GM19468 (cell line): ENCODE measurements at regions not wholly inside any gene's neighbourhood (a gene's known extent, or its start where the extent isn't known, plus 50 kb on each side); places are given as distances from the start of the nearest gene placed in this dataset.

Source experiments
- ATAC-seq: cut with Tn5 transposase; IDR thresholded peaks from one replicate; pipeline ENCODE4 v1.9.1; 2021; ENCODE audit warnings: mild to moderate bottlenecking, moderate library complexity, moderate number of reproducible peaks; ENCODE audit not compliant: unreplicated experiment; ENCODE audit errors: extremely low read depth

DNA sequence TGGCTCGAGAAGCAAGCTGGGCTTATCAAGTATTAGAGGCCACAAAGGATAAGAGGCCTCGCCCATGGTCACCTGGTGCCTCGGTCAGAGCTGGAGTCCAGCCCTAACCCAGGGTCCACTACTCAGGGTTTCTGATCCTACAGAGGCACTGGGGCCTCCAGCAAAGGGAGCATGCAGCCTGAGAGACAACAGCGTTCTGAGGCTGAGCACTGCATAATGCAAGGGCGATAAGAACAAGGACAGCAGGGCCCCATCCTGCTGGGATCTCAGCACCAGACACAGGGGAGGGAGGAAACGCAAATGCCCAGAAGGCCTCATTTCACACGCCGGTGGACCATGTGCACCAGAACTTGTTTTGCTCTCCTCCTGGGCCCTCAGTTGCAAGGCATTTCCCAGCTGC is 63.0 kb downstream of the C5orf15 start:
- no peak for ATAC-seq

DNA sequence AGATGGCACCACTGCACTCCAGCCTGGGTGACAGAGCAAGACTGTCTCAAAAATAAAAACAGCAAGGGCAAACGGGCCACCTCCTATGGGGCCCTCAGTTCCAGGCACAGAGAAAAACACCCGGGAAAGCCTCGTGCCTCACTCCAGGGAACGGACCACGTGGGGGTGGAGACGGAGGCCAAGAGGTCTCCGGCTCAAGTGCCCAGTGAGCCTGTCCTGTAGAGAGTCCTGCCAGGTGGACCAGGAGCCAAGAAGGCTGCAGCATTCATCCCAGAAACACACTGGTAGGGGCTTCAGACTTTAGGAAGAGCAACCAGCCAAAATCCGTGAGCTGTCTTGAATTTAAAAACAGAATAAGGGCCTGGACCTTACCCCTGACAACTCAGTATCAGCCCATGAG is 63.8 kb downstream of the C5orf15 start:
- no peak for ATAC-seq

DNA sequence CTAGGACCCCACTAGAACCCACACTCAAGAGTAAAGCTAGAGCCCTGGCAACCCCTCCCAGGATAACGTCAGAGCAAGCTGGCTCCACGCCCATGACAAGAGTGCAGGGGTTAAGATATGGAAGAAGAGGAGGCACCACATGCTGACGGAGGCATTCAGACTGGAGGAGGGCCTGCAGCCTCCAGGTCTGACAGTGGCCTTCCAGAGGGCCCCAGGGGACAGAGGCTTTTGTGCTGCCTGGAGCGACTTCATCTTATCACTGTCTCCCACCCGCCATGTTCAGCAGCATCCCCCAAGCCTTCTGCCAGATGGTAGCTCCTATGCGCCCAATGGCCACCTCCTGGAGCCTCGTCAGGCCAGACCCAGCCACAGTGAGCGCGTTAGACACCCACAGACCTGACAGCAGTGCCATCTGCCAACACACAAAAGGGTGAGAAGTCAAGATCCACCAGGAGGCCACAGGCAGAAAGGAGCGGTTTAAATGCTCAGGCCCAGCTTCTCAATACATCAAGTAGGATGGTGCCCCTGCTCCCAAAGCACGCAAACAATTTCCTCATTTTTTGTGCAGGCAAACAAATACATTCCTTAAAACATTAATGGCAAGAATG is 65.8 kb downstream of the C5orf15 start:
- no peak for ATAC-seq

DNA sequence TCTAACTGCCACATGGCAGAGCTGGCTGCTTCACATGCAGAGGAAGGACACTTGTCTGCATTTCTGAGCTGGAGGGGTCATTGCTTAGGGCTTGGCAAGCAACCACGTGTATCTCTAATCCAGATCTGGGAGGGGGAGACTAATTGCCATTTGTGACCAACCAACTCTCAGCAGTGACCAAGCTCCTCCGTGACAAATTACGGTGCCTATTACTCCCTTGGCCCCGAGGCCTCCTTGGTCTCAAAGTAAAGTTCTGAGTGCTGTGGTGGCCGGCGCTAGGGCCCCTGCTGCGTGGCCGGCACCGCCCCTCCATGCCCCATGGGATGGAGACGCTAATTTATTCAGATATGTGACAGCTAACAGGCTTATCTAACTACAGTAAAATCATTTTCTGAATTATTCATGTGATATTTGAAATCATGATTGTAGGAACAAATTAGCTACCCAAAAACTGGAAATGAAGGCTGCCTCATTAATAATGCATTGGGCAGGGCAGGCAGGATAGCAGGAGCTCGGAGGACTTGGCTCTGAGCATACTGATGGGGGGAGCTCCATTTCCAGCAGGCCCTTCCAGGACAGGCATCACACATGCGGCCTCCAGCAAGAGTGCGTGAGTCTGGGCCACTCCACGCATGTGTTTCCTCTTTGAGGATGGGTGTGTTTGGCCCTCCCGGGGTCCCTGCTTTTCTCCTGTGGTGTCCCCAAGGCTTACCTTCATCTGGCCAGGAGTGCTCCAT is 67.7 kb downstream of the C5orf15 start:
- no peak for ATAC-seq

DNA sequence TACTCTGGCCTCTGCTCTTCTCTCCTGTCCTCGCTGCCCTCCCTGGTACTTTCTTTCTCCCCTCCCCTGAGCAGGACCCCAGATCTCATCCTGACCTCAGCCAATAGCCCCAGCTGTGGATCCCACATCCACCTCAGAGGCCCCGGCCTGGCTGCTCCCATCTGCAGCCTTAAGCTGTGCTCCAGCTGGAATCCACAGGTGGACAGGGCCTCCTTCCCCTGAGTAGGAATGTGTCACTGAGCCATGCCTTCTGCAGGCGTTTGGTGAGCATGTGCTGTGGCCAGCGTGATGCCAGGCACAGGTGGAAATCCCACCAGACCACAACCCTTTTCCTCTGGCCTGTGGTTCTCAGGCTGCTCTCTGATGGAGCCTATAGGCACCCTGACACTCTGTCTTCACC is 68.9 kb downstream of the C5orf15 start:
- ATAC-seq: no peak

DNA sequence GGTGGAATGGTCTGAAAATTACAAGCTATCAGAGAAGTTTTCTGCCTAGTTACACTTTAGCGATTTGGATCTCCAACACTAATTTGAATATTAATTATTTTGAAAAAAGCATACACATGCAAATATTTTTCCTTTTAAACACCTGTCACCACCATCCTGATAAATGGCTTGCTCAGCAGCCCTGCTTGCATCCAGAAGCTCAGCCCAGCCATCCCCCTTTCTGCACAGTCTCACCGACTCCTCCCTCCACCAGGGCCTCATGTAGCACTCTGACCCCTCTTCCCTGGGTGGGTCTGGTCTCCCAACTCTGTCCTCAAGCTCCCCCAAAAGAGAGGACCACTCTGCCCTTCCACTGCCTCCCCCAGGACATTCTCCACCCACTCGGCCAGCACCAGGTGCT is 70.0 kb downstream of the C5orf15 start:
- no peak for ATAC-seq

DNA sequence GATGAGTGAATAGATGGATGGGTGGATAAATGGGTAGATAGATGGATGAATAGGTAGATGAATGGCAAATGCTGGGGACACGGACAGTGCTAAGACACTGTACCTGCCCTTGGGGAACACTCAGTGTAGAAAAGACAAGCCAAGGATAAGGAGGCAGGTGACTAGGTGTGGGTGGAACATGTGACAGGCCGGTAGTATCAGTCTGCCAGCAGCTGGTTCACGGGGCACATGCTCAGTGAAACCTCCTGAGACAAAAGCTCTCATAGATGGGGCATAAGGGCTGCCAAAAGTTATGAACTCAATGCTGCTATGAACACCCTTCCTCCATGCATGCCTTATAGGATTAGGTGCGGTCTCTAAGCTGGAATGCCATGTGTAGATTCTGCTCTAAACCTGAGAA is 71.0 kb downstream of the C5orf15 start:
- ATAC-seq: no peak

DNA sequence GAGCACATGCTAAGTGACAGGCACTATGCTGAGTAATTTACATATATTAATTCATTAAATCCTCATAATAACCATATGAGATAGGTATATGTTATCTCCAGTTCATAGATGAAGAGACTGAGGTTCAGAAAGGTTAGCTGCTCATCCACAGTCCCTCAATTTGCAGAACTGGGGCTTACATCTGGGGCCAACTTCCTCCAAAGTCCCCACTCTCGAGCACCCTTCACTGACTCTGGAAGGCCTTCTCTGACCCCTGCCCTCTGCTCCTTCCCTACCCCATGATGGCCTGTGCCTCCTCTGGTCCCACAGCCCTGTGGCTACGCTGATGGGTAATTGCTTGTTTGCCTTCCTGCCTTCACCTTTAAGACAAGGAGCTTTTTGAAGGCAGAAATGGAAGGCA is 71.6 kb downstream of the C5orf15 start:
- ATAC-seq: no peak

DNA sequence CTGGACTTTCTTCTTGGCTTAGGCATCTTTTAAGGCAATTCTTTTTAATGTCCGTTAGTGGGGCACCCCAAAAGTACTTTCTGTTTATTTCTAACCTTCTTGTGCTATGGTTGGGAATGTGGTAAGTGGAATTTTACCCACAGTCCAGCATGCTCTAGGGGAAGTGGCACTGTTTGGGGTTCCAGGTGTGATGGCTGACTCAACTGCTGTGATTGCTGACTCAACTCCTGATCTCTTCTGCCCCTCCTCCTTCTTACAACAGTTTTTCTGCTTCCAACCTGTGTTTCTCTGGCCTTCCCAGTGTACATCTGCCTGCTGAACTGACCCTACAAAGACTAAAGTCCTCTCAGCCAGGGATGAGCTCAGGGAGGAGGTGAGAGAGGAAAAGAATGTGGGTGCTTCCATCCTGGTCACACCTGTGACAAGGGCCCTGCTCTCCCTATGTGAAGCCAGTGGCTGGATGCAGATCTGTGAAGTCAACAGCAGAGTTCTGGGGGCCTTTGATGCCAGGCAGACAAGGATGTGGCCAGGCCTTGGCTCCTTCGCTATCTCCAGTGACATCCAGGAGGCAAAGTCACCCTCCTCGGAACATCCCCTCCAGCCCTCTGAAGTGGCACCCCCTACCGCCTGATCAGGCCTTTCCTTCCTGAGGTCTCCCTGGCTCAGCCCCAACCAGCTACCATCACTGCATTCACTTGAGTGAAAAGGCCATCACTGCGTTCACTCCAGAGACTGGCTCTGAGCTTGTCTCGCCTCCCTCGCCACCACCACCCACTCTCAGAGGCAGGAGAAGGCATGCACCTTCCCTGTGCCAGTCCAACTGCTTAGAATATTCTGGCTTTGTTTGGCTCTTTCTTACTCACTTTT is 72.2 kb downstream of the C5orf15 start:
- ATAC-seq: no peak

DNA sequence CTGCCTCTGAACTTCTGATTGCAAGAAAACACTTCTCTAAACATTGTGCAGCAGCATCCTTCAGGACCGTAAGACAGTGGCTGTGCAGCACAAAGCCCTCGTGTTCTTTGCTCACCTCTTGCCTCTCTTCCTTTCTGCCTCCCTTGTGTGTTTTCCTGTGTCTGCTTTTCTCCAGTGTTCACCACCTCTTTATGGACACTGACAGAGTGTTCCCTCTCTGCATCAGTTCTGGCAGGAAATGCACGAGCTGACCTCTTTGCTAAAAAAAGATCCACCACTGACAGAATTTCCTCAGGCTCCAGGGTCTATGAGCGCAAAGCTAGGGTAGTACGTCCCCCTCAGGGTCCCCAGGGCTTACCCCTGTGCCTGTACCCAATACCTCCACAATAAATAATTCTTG is 74.3 kb downstream of the C5orf15 start:
- ATAC-seq: no peak

DNA sequence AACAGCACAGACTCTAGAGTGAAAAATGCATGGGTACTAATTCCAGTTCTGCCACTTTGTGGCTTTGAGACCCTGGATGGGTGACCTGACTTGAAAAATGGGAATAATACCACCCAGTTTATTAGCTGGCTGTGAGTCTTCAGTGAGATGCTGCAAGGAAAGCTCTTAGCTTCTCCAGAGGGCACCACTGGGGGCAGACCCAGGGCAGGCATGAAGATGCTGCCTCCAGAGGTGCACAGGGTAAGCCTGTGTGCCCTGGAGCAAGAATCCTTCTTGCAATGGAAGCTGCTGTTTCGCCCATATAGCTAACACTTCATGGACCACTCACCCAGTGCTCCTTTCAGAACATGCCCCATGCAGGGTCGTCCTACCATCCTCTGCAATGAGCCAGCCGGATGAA is 75.7 kb downstream of the C5orf15 start:
- no peak for ATAC-seq

DNA sequence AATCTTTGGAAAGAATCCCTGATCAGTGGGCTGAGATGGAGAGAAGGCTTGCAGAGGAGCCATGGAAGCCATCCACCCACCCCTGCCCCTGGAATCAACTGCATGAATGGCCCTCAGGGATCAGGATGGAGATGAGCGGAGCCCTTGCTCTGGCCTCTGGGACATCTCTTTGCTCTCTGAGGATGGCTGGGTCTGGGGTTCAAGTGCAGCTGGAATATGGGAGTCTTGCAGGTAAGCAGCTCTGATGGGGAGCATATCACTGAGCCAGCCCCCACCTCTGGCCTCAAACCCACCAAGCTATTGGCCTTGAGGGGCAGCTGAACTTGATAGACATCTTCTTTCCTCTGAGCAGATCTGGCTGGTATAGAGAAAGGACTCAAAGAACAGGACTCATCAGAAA is 76.1 kb downstream of the C5orf15 start:
- no peak for ATAC-seq

DNA sequence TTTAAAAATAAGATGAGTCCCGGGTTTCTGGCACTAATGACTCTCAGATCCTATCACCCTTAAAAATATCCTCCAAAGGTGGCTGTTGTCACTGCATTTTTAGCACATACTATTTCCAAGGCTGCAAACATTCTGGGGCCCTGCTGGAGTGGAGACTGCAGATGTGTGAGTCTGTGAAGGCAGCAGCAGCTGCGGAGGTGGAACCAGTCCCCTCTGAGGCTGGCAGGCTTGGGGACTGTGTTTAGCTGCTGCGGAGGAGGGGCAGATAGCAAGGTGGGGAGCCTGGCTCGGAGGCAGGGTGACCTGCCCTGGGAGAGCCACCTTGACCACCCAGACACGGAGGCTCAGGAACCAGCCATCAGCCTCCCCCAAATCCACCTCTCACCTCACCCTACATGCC is 77.0 kb downstream of the C5orf15 start:
- ATAC-seq: no peak

DNA sequence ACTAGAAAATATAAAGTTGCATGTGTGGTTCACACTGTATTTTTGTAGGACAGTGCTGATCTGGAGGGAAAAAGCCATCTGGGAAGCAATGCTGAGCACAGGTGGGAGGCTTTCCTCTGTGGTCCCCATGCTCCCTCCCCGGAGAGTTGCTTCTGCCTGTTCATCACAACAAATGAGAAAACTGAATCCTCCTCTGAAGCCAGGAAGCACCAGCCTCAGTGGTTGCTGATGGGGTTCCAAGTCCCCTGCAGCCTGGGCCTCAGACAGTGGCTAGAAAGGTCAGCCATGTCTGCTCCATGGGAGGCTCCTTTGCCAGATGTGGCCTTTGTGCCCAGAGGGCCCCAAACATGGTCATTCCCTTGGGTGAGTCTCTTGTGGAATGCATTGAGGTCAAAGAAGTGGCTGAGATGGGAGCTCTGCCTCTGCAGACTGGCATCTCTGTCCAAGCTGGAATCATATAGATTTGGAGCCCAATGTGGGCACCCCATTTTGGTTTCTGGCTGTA is 77.6 kb downstream of the C5orf15 start:
- no peak for ATAC-seq

DNA sequence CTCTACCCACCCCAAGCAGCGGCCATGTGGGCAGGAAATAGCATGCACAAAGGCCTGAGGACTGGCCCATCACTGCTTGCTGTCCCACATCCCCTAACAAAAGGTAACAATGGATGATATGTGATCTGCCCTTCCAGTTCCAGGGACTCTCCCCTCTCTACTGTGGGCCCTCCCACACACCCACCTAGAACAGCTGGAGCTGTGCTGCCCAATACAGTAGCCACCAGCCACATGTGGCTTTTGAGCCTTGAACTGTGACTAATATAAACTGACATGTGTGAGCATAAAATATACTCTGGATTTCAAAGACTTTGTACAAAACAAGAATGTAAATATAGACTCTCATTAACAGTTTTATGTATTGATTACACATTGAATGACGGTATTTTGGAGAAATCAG is 78.1 kb downstream of the C5orf15 start:
- no peak for ATAC-seq

DNA sequence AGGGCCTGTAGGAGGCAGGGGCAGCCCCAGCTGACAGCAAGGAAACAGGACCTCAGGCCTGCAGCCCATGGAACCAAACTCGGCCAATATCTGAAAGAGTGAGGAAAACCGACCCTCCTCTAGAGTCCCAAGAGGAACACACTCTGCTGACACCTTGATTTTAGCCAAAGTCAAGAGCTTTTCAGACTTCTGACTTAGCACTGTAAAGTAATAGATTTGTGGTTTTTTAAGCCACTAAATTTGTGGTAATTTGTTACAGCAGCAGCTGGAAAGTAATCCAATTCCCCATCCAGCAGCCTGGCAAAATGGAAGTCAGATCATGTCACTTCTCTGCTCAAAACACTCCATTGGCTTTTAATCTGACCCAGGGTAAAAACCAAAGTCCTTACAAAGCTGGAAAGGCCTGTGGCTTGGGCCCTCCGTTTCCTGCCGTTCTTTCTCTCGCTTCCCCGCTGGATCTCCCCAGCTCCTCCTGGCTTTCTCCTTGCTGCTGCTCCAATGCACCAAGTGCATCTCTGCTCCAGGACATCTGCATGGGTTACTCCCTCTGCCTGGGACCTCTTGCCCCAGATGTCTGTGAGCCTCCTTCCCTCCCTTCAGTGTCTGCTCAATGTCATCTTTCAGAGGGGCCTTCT is 79.0 kb downstream of the C5orf15 start:
- ATAC-seq: no peak

DNA sequence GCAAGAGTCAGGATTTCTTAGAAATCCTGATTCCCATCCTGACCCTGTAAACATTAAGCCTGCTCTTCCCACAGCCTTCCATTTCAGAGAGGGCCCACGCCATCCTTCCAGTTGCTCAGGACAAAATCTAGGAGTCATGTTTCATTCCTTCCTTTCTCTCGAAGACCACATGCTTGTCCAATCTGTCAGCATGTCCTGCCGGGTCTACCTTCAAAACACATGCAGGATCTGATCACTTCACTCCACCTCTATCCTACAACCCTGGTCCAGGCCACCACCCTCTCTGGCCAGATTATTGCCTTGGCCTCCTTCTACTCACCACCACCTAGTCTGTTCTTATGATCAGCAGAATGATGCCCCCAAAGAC is 79.8 kb downstream of the C5orf15 start:
- no peak for ATAC-seq

DNA sequence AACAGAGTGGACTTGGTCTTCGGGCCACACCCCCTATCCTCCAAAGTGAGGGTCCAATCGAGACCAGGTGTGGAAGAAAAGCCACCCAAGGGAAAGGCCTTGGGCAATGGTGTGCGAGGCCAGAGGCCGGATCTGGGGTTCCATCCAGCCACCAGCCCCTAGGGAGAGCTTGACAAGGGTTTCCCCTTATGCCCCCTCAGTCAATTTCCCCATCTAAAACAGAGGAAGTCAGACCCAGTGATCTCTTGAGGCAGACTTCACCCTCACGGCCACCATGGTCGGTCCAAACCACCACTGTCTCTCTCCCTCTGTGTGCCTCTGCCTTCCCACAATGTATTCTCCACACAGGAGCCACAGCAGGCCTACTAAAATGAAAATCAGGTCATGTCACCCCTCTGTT is 82.9 kb downstream of the C5orf15 start:
- ATAC-seq: no peak

DNA sequence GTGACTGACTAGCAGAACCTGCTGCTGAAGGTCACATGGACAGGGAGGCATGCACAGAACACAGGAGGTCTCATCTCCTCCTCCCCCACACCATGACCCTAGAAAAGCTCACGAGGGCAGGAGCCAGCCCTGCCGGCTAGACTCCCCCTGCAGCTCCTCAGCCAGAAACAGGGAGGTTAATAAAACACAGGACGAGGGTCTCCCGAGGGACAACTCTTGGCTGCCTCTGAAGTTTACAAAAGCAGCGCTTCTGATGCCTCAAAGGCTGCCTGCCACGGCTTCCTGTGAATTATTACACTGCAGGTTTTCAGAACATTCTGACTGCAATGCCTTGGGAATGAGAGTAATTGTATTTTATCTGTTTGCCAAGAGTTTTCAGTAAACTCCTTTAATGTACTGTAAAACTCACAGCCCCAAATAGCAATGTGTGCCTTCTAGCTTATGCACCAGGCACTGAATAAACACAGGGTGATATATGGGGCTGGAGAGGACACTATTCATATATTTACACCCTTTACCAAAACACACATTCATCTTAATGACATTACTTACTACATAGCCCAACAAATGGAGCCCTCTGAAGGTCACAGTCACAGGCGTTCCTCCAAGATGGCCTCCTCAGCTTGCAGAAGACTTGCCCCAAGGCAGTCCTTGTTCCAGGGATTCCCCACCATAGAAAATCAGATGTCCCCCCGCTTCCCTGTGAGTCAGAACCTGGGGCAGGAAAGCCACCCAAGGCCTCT is 83.7 kb downstream of the C5orf15 start:
- ATAC-seq: no peak

DNA sequence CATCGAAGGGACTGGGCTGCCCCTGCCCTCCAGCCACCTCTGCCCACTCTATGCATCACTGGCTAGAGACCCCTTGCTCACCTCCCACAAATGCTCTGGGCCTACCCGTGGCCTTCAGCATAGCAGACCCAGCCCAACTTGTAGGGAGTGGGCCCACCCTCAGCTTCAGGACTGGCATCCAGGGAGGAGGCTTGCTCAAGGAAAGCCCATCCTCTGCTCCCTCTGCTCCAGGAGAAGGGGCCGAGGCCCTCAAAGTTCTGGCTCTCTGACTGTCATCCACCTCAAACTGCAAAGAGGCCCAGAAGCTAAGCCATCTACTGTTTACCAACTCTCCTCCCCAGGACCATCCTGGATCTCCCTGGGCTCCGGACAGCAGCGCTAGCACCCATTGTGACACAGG is 84.5 kb downstream of the C5orf15 start:
- no peak for ATAC-seq
